Stomach (tissue), 8 donors: ENCODE measurements at regions not wholly inside any gene's neighbourhood (a gene's known extent, or its start where the extent isn't known, plus 50 kb on each side); places are given as distances from the start of the nearest gene placed in this dataset.

ENCODE experiments used
- DNase-seq, 2 donors: peaks; one replicate each; pipeline versions ENCODE4 v3.0.0 to v3.0.0-alpha.2; 2013 to 2019
- H3K27ac ChIP-seq, 5 donors: fragments of 200-600 bp in 4 of 5; sonication (generic) in 4 of 5; one replicate each; pipeline ENCODE4 v1.5.1; 2013 to 2019; ENCODE audit warnings: mild to moderate bottlenecking in 1 of 5, moderate library complexity in 1 of 5
- H3K27me3 ChIP-seq, 3 donors: fragments of 200-600 bp; sonication (generic); one replicate each; pipeline ENCODE4 v1.5.1; 2017 to 2019; ENCODE audit warnings: mixed run types in 1 of 3
- H3K36me3 ChIP-seq, 4 donors: fragments of 200-600 bp; sonication (generic); 1 replicate in 3 of 4; 2 replicates in 1 of 4; pipeline ENCODE4 v1.5.1; 2016 to 2019
- H3K4me1 ChIP-seq, 4 donors: fragments of 200-600 bp; sonication (generic); one replicate each; pipeline ENCODE4 v1.5.1; 2016 to 2019
- H3K4me3 ChIP-seq, 4 donors: fragments of 200-600 bp; sonication (generic) in 3 of 4; one replicate each; pipeline ENCODE4 v1.5.1; 2016 to 2019; ENCODE audit warnings: mild to moderate bottlenecking in 1 of 4
- H3K9me3 ChIP-seq, 4 donors: fragments of 200-600 bp; sonication (generic); one replicate each; pipeline ENCODE4 v1.5.1; 2016 to 2019
- CTCF ChIP-seq, 7 experiments: fragments of 450-650 bp in 4 of 7; fragments of 200-600 bp in 3 of 7; sonication (generic) in 3 of 7; IDR thresholded peaks; one replicate each; pipeline ENCODE4 v1.5.1; 2016 to 2019; ENCODE audit warnings: antibody characterized with exemption in 7 of 7, control low read depth in 2 of 7, mild to moderate bottlenecking in 1 of 7
- EP300 ChIP-seq: sonication (generic); formaldehyde crosslinking; IDR thresholded peaks from one replicate; pipeline ENCODE4 v1.6.1; 2017; ENCODE audit warnings: antibody characterized with exemption
- POLR2A ChIP-seq, 4 donors: fragments of 450-650 bp; IDR thresholded peaks; one replicate each; pipeline ENCODE4 v1.6.1; 2016; ENCODE audit warnings: antibody characterized with exemption in 4 of 4, control low read depth in 2 of 4, mild to moderate bottlenecking in 1 of 4, moderate library complexity in 1 of 4
- POLR2AphosphoS5 ChIP-seq, 3 donors: sonication (generic); formaldehyde crosslinking; IDR thresholded peaks; one replicate each; pipeline ENCODE4 v1.6.1; 2016; ENCODE audit warnings: antibody characterized with exemption in 3 of 3
- WGBS, 5 donors: extraction: QIAGEN DNeasy Blood & Tissue Kit in 3 of 5; methylation state at CpG; one replicate each; pipeline versions ENCODE4 v1.1.5 to v1.1.7; 2013 to 2018; 5-methylcytosine and 5-hydroxymethylcytosine counted together
- intact Hi-C: fragments of 100-400 bp; cut with DNase I; formaldehyde crosslinking; loops from one replicate; pipeline ENCODE4 v1.15.1; 2023; ENCODE audit warnings: low total_unique reads
- donor health status: healthy with polysubstance abuse.
- donor health status: Bipolar disorder and iron deficiency.
- donor health status: healthy.

- Histone ChIP-seq H3K9me3 (no peaks in the 10 kb centered on the region), H3K27me3 (peaks cover 0 to 6% (median 0%) of the 10 kb centered on the region in 3 donors), H3K27ac (no peak overlapping the region), H3K4me3 (no peak overlapping the region), H3K4me1 (peaks cover 0 to 7% (median 0%) of the 10 kb centered on the region in 4 donors), H3K36me3 (no peaks in the 10 kb centered on the region)
- no peak for TF ChIP-seq EP300
- TF ChIP-seq POLR2A (IDR thresholded peaks at IDR 0.05): no peak
- no peak for TF ChIP-seq CTCF (IDR thresholded peaks at IDR 0.05)
- no peak for TF ChIP-seq POLR2AphosphoS5 (IDR thresholded peaks at IDR 0.05)
- no peak for DNase-seq
- WGBS, 5 donors: 82 to 90% (median 86%) methylated on average over 11 of the region's 11 CpGs
- intact Hi-C loops: no loop called here
Measured at GRCh38 chr5:133841831-133842750, 126.3 kb downstream of the C5orf15 start.

GRCh38 chr5:133840168-133840567, 128.3 kb downstream of the C5orf15 start:
- intact Hi-C loops: no loop called here
- H3K4me1 ChIP-seq: peaks cover 0 to 1% (median 0%) of the 10 kb centered on the region in 4 donors
- peaks cover 0 to 5% (median 0%) of the 10 kb centered on the region in 4 donors for H3K9me3 ChIP-seq
- no peaks in the 10 kb centered on the region for H3K36me3 ChIP-seq
- H3K4me3 ChIP-seq: no peak overlapping the region
- 50 to 69% (median 62%) methylated on average over 2 of the region's 2 CpGs for WGBS, 5 donors
- TF ChIP-seq POLR2AphosphoS5 (IDR thresholded peaks at IDR 0.05): no peak
- no peak for TF ChIP-seq EP300
- no peak for TF ChIP-seq CTCF (IDR thresholded peaks at IDR 0.05)
- no peak for TF ChIP-seq POLR2A (IDR thresholded peaks at IDR 0.05)
- no peak overlapping the region for H3K27ac ChIP-seq
- peaks cover 0 to 5% (median 0%) of the 10 kb centered on the region in 3 donors for H3K27me3 ChIP-seq
- no peak for DNase-seq

GRCh38 chr5:133839721-133840120, 128.7 kb downstream of the C5orf15 start:
- intact Hi-C loops: no loop called here
- H3K4me1 ChIP-seq: no peaks in the 10 kb centered on the region
- no peak for DNase-seq
- 21 to 41% (median 28%) methylated on average over 3 of the region's 3 CpGs for WGBS, 5 donors
- H3K4me3 ChIP-seq: no peak overlapping the region
- H3K36me3 ChIP-seq: no peaks in the 10 kb centered on the region
- H3K9me3 ChIP-seq: peaks cover 0 to 8% (median 0%) of the 10 kb centered on the region in 4 donors
- H3K27ac ChIP-seq: no peak overlapping the region
- TF ChIP-seq EP300 (no peak), POLR2AphosphoS5 (IDR thresholded peaks at IDR 0.05) (no peak), CTCF (IDR thresholded peaks at IDR 0.05) (no peak), POLR2A (IDR thresholded peaks at IDR 0.05) (no peak)
- peaks cover 0 to 5% (median 0%) of the 10 kb centered on the region in 3 donors for H3K27me3 ChIP-seq

GRCh38 chr5:133839090-133839489, 129.3 kb downstream of the C5orf15 start:
- H3K4me3 ChIP-seq: no peak overlapping the region
- TF ChIP-seq POLR2AphosphoS5 (IDR thresholded peaks at IDR 0.05) (no peak), CTCF (IDR thresholded peaks at IDR 0.05) (no peak), EP300 (no peak), POLR2A (IDR thresholded peaks at IDR 0.05) (no peak)
- WGBS, 5 donors: 79 to 90% (median 83%) methylated on average over 3 of the region's 3 CpGs
- no peak for DNase-seq
- intact Hi-C loops: no loop called here
- no peak overlapping the region for H3K27ac ChIP-seq
- H3K4me1 ChIP-seq: no peaks in the 10 kb centered on the region
- no peaks in the 10 kb centered on the region for H3K36me3 ChIP-seq
- H3K27me3 ChIP-seq: peaks cover 0 to 5% (median 0%) of the 10 kb centered on the region in 3 donors
- peaks cover 0 to 8% (median 0%) of the 10 kb centered on the region in 4 donors for H3K9me3 ChIP-seq
